GM18520 (cell line): ENCODE measurements at regions not wholly inside any gene's neighbourhood (a gene's known extent, or its start where the extent isn't known, plus 50 kb on each side); places are given as distances from the start of the nearest gene placed in this dataset.

Experiments
- ATAC-seq: cut with Tn5 transposase; IDR thresholded peaks from one replicate; pipeline ENCODE4 v1.9.1; 2021; ENCODE audit not compliant: unreplicated experiment

- no peak for ATAC-seq
Observed at GRCh38 chr4:23202712-23203247, 510.0 kb downstream of the GBA3 start.

GRCh38 chr4:23194751-23195150, 502.0 kb downstream of the GBA3 start:
- no peak for ATAC-seq

DNA sequence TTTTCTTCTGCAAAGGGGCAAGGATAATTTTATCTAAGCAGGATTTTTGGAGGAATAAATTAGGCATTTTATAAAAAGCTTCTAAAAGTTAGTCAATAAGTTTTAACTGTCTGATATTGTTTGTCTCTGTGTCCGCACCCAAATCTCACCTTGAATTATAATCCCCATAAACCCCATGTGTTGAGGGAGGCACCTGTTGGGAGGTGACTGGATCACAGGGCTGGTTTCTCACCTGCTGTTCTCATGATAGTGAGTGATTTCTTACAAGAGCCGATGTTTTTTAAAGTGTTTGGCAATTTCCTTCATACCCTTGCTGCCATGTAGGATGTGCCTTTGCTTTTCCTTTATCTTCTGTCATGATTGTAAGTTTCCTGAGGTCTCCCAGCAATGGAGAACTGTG, 481.4 kb downstream of the GBA3 start:
- ATAC-seq: no peak

DNA sequence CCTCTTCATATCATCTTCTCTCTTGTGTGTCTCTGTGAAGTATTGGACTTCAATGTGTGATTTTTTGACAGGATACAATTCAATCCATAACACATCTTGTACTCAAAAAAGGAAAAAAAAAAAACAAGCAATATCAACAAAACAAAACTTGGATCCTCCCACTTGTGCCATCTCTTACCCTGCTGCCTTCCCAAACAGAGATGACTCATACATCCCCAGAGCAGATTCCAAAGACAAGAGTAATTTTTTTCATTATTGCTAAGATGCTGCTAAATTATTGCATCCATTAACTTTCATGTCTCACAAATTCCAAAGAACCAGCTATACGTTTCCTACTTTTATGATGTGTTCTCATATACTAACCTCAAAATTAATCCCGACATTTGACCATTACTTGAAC, 479.2 kb downstream of the GBA3 start:
- no peak for ATAC-seq

GRCh38 chr4:23169608-23170311, 477.0 kb downstream of the GBA3 start:
- no peak for ATAC-seq

GRCh38 chr4:23166919-23167318, 474.2 kb downstream of the GBA3 start:
- no peak for ATAC-seq

- ATAC-seq: no peak
Observed at GRCh38 chr4:23166407-23166806, 473.7 kb downstream of the GBA3 start.

DNA sequence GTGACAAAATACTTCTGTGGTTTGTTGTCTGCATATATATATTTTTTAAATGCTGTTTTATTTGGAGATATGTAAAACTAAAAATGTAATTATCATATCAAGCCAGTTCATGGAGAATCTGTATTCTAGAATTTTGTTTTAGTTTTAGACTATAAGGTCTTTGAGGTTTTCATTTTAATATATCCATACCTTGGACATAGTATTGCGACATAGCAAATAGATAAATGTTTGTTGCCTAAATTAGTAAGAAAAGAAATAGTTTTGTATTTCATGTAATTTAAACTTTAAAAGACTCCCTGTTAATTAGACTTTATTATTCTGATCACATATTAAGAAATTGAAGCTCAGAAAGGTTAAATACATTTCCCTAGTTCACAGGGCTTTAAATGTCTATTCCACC, 472.9 kb downstream of the GBA3 start:
- no peak for ATAC-seq

DNA sequence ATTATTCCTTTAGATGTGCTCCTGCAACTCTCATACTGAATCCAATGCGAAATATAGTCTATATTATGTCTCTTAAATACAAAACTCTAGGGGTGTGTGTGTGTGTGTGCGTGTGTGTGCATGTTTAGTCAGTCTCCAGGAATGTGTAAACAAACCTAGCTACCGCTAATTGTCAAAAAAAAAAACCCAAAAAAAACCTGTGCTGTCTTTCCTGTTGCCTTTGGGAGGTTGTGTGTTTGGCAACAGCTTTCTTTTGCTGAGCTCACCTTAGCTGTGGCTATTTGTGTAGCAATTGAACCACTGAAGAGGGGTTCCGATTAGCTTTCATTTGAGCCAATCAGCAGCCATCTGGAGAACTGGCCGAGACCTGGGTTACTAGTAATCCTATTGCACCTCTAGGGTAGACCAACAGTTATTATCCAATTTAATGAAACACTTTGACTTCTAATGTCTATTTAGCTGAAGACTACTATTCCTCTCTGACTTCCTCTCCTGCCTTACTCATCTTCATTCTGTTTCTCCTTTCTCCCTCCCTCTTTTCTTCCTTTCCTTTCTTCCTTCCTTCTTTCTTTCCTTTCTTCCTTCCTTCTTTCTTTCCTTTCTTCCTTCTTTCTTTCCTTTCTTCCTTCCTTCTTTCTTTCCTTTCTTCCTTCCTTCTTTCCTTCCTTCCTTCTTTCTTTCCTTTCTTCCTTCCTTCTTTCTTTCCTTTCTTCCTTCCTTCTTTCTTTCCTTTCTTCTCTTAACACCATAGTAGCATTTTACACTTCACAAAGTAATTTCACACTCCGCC, 471.1 kb downstream of the GBA3 start:
- no peak for ATAC-seq

DNA sequence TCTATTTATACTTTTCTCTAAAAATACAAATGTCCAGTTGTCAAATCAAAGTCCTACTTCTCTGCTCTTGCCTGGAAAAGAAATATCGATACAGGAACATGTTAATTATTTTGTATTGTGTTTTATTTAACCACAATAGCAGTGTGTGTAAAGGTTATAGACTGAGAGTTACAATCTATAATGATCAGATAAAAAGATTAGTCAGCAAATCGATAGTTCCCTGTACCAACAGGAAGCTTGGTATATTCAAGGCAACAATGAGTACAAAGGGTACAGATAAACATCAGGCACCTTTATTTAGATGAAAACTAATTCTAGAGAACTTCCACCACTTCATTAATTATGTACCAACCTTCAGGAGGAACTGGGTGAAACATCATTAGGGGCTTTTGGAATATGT, 469.5 kb downstream of the GBA3 start:
- ATAC-seq: no peak

GRCh38 chr4:23161787-23162186, 469.1 kb downstream of the GBA3 start:
- ATAC-seq: no peak

DNA sequence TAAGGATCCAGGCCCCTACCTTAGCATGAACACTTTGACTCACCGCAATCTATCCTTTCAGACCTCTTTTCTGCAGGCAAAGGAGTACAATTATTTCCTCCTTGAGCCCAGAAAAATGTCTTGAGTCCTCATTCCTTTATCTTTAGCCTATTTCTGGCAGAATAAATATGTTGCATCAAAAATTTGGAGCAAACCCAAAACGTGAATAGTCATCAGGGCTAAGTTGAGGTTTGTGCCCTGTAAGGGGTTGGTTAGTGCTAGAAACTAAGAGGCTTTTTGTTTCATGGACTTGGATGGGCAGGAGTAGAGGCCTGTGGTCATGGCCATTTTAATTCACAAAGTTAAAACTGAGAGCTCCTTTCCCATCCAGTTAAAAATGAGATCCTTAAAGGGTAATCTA, 460.3 kb downstream of the GBA3 start:
- no peak for ATAC-seq

DNA sequence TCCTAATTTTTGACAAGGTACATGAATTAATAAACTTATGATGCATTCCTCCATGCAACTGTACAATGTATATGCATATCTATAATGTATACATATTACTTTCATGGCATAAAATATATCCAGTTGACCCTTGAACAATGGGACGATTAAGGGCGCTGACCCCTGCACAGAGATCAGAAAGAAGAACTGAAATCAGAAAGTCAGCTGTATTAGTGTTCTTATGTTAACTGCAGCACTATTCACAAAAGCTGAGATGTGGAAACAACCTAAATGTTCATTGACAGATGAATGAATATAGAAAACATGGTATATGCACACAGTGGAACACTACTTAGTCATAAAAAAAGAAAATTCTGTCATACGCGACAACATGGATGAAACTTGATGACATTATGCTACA, 457.1 kb downstream of the GBA3 start:
- ATAC-seq: no peak

GRCh38 chr4:23144707-23145106, 452.0 kb downstream of the GBA3 start:
- no peak for ATAC-seq

DNA sequence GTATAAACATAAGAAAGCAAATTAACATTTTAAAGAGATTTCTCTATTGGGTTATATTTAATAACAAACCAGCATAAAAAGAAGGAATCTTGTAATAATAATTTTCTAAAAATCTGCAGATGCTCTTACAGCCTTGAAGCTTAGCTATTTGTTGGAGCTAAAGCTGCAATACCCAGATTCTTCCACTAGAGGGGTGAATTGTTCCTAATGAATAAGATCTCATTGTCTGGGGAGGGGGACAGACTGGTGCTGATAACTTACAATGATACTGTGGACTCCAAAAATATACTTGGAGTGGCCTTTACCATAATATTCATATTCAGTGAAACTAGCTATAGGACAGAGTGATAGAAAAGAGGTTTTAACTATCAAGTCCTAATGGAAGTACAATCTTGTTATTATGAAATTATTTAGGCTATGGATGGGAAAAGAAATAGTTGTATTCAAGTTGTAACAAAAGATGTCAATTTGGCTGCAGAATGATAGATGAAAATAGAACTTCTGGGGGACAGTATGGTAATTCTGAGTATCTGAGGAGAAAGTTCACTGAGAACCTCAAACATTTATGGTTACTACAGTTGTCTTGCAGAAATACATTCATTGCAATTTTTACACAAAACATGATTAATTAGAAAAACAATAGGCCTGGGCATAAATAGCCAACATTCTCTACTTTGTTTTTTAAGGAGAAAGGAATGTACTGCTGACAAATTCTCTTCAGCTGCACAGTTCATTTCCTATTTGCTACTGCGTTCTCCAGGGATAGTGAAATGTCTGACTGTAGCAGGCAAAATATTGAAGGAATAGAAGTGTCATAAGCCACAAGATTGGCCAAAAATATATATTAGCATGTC, 443.3 kb downstream of the GBA3 start:
- ATAC-seq: no peak

GRCh38 chr4:23134331-23134730, 441.6 kb downstream of the GBA3 start:
- no peak for ATAC-seq

GRCh38 chr4:23130845-23131244, 438.1 kb downstream of the GBA3 start:
- ATAC-seq: no peak

DNA sequence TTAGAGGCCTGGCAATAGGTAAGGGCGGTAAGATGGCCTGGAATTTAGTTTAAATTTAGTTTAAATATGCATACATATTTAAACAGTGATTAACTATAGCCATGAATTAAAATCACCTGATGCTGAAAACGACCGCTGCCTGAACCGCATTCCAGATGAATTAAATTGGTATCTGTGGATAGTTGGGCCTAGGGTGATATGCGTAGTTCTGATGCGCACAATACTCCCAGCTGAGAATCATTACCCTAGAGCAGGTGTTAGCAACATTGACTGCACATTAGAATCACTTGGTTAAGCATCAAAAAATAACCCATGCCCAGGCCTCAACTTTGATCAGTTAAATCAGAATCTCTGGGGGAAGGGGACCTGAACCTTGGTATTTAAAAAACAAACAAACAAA, 432.4 kb downstream of the GBA3 start:
- ATAC-seq: no peak

- ATAC-seq: no peak
Observed at GRCh38 chr4:23122666-23123400, 430.1 kb downstream of the GBA3 start.

DNA sequence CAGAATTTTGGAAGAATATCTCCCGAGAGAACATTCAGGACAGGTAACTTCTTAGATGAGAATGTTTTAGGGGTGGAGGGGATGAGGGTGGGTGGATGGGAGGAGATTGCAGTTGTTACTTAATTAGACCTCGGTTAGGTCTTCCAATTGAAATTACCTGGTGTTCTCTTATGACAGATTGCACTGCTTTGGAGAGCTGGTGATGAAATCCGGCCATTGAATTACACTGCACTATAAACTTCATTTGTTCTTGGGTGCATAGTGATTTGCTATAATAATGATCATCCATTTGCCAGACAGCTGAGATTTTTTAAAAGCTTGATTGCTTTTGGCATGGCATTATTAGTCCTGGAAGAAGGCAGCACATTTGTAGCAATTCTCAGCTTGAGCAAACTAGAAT, 427.6 kb downstream of the GBA3 start:
- no peak for ATAC-seq

DNA sequence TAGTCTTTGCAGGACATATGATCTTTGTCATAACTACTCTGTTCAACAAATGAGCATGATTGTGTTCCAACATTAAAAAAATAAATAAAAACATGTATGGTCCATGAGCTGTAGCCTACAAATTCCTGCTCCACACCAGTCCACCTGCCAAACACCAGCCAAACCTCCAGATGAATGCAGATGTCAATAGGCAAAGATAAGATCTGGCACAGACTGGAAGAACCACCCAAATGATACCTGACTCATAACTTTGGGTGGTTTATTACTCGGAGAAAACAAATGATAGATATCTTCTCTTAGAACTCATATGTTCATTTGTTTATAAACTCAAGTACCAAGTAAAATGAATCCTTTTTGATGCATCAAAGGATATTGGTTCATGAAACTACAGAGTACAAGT, 425.1 kb downstream of the GBA3 start:
- ATAC-seq: no peak
